H9 (cell line): ENCODE measurements at regions not wholly inside any gene's neighbourhood (a gene's known extent, or its start where the extent isn't known, plus 50 kb on each side); places are given as distances from the start of the nearest gene placed in this dataset.

ENCODE experiments used
- DNase-seq: peaks from one replicate; pipeline ENCODE4 v3.0.0-alpha.2; 2017
- H2AFZ ChIP-seq: one replicate; pipeline ENCODE4 v1.6.1; 2013; ENCODE audit warnings: mild to moderate bottlenecking, low read length, control low read depth, moderate library complexity
- H2AK5ac ChIP-seq: 2 replicates; pipeline ENCODE4 v1.6.1; 2013; ENCODE audit warnings: low read length, control low read depth, mixed read lengths; ENCODE audit not compliant: insufficient read length
- H2BK120ac ChIP-seq: one replicate; pipeline ENCODE4 v1.6.1; 2013; ENCODE audit warnings: low read depth, mild to moderate bottlenecking, low read length, control low read depth, inconsistent platforms; ENCODE audit not compliant: poor library complexity, severe bottlenecking
- H2BK12ac ChIP-seq: 2 replicates; pipeline ENCODE4 v1.6.1; 2013; ENCODE audit warnings: low read length, control low read depth, mixed read lengths, low read depth; ENCODE audit not compliant: insufficient read length
- H2BK15ac ChIP-seq: 2 replicates; pipeline ENCODE4 v1.6.1; 2013; ENCODE audit warnings: low read depth, low read length, control low read depth
- H2BK20ac ChIP-seq: one replicate; pipeline ENCODE4 v1.6.1; 2013; ENCODE audit warnings: low read depth, mild to moderate bottlenecking, low read length, control low read depth, inconsistent platforms; ENCODE audit not compliant: poor library complexity, severe bottlenecking
- H2BK5ac ChIP-seq: 2 replicates; pipeline ENCODE4 v1.6.1; 2013; ENCODE audit warnings: low read length, control low read depth, mixed read lengths; ENCODE audit not compliant: insufficient read length
- H3K14ac ChIP-seq: 2 replicates; pipeline ENCODE4 v1.6.1; 2013; ENCODE audit warnings: low read length, control low read depth; ENCODE audit not compliant: insufficient read depth
- H3K18ac ChIP-seq: 2 replicates; pipeline ENCODE4 v1.6.1; 2013; ENCODE audit warnings: low read depth, mild to moderate bottlenecking, mixed read lengths, low read length, control low read depth; ENCODE audit not compliant: insufficient read length
- H3K23ac ChIP-seq: 2 replicates; pipeline ENCODE4 v1.6.1; 2013; ENCODE audit warnings: low read length, control low read depth, mixed read lengths, low read depth; ENCODE audit not compliant: insufficient read length
- H3K23me2 ChIP-seq: 2 replicates; pipeline ENCODE4 v1.6.1; 2013; ENCODE audit warnings: low read depth, mild to moderate bottlenecking, mixed read lengths, low read length, control low read depth; ENCODE audit not compliant: insufficient read length, poor library complexity, severe bottlenecking
- H3K27ac ChIP-seq: 2 replicates; pipeline ENCODE4 v1.5.1; 2013; ENCODE audit warnings: low read length, control low read depth, mixed read lengths, low read depth; ENCODE audit not compliant: insufficient read length
- H3K27me3 ChIP-seq: 2 replicates; pipeline ENCODE4 v1.6.1; 2013; ENCODE audit warnings: low read length, control low read depth, inconsistent platforms; ENCODE audit not compliant: insufficient read depth
- H3K4ac ChIP-seq: 2 replicates; pipeline ENCODE4 v1.6.1; 2013; ENCODE audit warnings: low read depth, mild to moderate bottlenecking, control low read depth, inconsistent platforms, low read length, moderate library complexity
- H3K4me1 ChIP-seq: 2 replicates; pipeline ENCODE4 v1.6.1; 2013; ENCODE audit warnings: low read length, control low read depth, inconsistent platforms; ENCODE audit not compliant: insufficient read depth
- H3K4me2 ChIP-seq: 2 replicates; pipeline ENCODE4 v1.6.1; 2013; ENCODE audit warnings: low read length, control low read depth, mixed read lengths; ENCODE audit not compliant: insufficient read length, insufficient read depth
- H3K56ac ChIP-seq: 2 replicates; pipeline ENCODE4 v1.6.1; 2013; ENCODE audit warnings: low read depth, mild to moderate bottlenecking, mixed read lengths, low read length, control low read depth; ENCODE audit not compliant: insufficient read length
- H3K79me1 ChIP-seq: 2 replicates; pipeline ENCODE4 v1.6.1; 2013; ENCODE audit warnings: low read depth, mild to moderate bottlenecking, moderate library complexity, low read length, control low read depth, inconsistent platforms; ENCODE audit not compliant: insufficient read depth, poor library complexity, severe bottlenecking
- H3K79me2 ChIP-seq: 2 replicates; pipeline ENCODE4 v1.6.1; 2013; ENCODE audit warnings: low read length, control low read depth, inconsistent platforms; ENCODE audit not compliant: insufficient read depth
- H3K9ac ChIP-seq: 2 replicates; pipeline ENCODE4 v1.6.1; 2013; ENCODE audit warnings: low read length, control low read depth, mixed read lengths; ENCODE audit not compliant: insufficient read length; ENCODE audit errors: extremely low read depth
- H3K9me3 ChIP-seq: one replicate; pipeline ENCODE4 v1.6.1; 2013; ENCODE audit warnings: low read depth, low read length, inconsistent platforms; ENCODE audit not compliant: control insufficient read depth
- H3T11ph ChIP-seq: one replicate; pipeline ENCODE4 v1.6.1; 2013; ENCODE audit warnings: mild to moderate bottlenecking, low read length, control low read depth, inconsistent platforms
- H4K20me1 ChIP-seq: one replicate; pipeline ENCODE4 v1.6.1; 2013; ENCODE audit not compliant: control insufficient read depth, insufficient read length, insufficient read depth
- H4K5ac ChIP-seq: 2 replicates; pipeline ENCODE4 v1.6.1; 2013; ENCODE audit warnings: low read depth, mild to moderate bottlenecking, mixed read lengths, low read length, control low read depth; ENCODE audit not compliant: insufficient read length
- H4K8ac ChIP-seq: replicated peaks from 2 replicates; pipeline ENCODE4 v1.6.1; 2013; ENCODE audit warnings: low read length, control low read depth, mixed read lengths, low read depth; ENCODE audit not compliant: insufficient read length
- H4K91ac ChIP-seq: 2 replicates; pipeline ENCODE4 v1.6.1; 2013; ENCODE audit warnings: low read depth, mild to moderate bottlenecking, moderate library complexity, mixed read lengths, low read length, control low read depth; ENCODE audit not compliant: insufficient read length
- H3K27ac Mint-ChIP-seq, 3 experiments: 2 replicates in 2 of 3; 3 replicates in 1 of 3; pipeline ENCODE4 v1.8.0; 2020 to 2021; ENCODE audit warnings: mixed read lengths in 3 of 3, mild to moderate bottlenecking in 1 of 3, moderate library complexity in 1 of 3
- H3K27me3 Mint-ChIP-seq: 2 replicates; pipeline ENCODE4 v1.8.0; 2021; ENCODE audit warnings: low read depth, mild to moderate bottlenecking, moderate library complexity, mixed read lengths
- H3K36me3 Mint-ChIP-seq, 3 experiments: 2 replicates in 2 of 3; 3 replicates in 1 of 3; pipeline ENCODE4 v1.8.0; 2020 to 2021; ENCODE audit warnings: low read depth in 3 of 3, mixed read lengths in 3 of 3; ENCODE audit not compliant: insufficient read depth in 1 of 3
- H3K4me1 Mint-ChIP-seq, 2 experiments: 2 replicates each; pipeline ENCODE4 v1.8.0; 2020; ENCODE audit warnings: mixed read lengths in 2 of 2
- H3K4me3 Mint-ChIP-seq, 2 experiments: 2 replicates in 1 of 2; 3 replicates in 1 of 2; pipeline ENCODE4 v1.8.0; 2020 to 2021; ENCODE audit warnings: mild to moderate bottlenecking in 2 of 2, mixed read lengths in 2 of 2, moderate library complexity in 1 of 2
- H3K9me3 Mint-ChIP-seq, 2 experiments: 2 replicates in 1 of 2; 3 replicates in 1 of 2; pipeline ENCODE4 v1.8.0; 2020; ENCODE audit warnings: mild to moderate bottlenecking in 2 of 2, mixed read lengths in 2 of 2, moderate library complexity in 1 of 2
- WGBS: extraction: QIAGEN DNeasy Blood & Tissue Kit; methylation state at CpG from one replicate; pipeline ENCODE4 v1.1.7; 2013; ENCODE audit warnings: missing lambda C conversion rate, low lambda C conversion rate, mixed read lengths; ENCODE audit not compliant: insufficient read length; ENCODE audit errors: extremely low coverage; 5-methylcytosine and 5-hydroxymethylcytosine counted together
- TF ChIP-seq, protein P1 (sequence below): fragments of 200-600 bp; sonication (generic); conservative IDR thresholded peaks from 3 replicates; pipeline ENCODE4 v1.8.0; 2021; ENCODE audit warnings: antibody characterized with exemption, mild to moderate bottlenecking

GRCh38 chr7:108997480-108997879 is 427.8 kb downstream of the DNAJB9 start:
- Histone ChIP-seq H3T11ph (no peak overlapping the region), H3K79me2 (no peaks in the 10 kb centered on the region), H3K9ac (no peak overlapping the region), H3K56ac (no peak overlapping the region), H2BK20ac (no peak overlapping the region), H2BK5ac (no peak overlapping the region), H4K5ac (no peak overlapping the region), H4K20me1 (no peaks in the 10 kb centered on the region), H2AFZ (no peak overlapping the region), H2BK12ac (no peak overlapping the region), H3K18ac (no peak overlapping the region), H4K91ac (no peak overlapping the region), H3K9me3 (no peaks in the 10 kb centered on the region), H3K4ac (no peak overlapping the region), H3K79me1 (no peaks in the 10 kb centered on the region), H2BK120ac (no peak overlapping the region), H3K14ac (no peak overlapping the region), H3K27me3 (no peaks in the 10 kb centered on the region), H2BK15ac (no peak overlapping the region), H2AK5ac (no peak overlapping the region), H3K23ac (no peak overlapping the region), H3K23me2 (no peaks in the 10 kb centered on the region), H3K4me2 (no peak overlapping the region), H4K8ac (no peak overlapping the region), H3K4me1 (peaks cover 2% of the 10 kb centered on the region; the same call in 1 of the 2 replicates), H3K27ac (no peak overlapping the region)
- no peaks in the 10 kb centered on the region for H3K9me3 Mint-ChIP-seq
- H3K4me3 Mint-ChIP-seq: no peak overlapping the region
- peaks cover 7 to 11% of the 10 kb centered on the region in 2 experiments for H3K4me1 Mint-ChIP-seq
- WGBS: no CpG with 5 or more reads among the region's 6 CpGs
- no peaks in the 10 kb centered on the region for H3K27me3 Mint-ChIP-seq
- no peak overlapping the region for H3K27ac Mint-ChIP-seq
- DNase-seq: no peak
- H3K36me3 Mint-ChIP-seq: no peaks in the 10 kb centered on the region; a peak in 2 of 7 replicates
- TF ChIP-seq, protein P1, sequence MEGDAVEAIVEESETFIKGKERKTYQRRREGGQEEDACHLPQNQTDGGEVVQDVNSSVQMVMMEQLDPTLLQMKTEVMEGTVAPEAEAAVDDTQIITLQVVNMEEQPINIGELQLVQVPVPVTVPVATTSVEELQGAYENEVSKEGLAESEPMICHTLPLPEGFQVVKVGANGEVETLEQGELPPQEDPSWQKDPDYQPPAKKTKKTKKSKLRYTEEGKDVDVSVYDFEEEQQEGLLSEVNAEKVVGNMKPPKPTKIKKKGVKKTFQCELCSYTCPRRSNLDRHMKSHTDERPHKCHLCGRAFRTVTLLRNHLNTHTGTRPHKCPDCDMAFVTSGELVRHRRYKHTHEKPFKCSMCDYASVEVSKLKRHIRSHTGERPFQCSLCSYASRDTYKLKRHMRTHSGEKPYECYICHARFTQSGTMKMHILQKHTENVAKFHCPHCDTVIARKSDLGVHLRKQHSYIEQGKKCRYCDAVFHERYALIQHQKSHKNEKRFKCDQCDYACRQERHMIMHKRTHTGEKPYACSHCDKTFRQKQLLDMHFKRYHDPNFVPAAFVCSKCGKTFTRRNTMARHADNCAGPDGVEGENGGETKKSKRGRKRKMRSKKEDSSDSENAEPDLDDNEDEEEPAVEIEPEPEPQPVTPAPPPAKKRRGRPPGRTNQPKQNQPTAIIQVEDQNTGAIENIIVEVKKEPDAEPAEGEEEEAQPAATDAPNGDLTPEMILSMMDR: no peak
